ENCODE measurements at regions not wholly inside any gene's neighbourhood (a gene's known extent, or its start where the extent isn't known, plus 50 kb on each side); places are given as distances from the start of the nearest gene placed in this dataset.

DNA sequence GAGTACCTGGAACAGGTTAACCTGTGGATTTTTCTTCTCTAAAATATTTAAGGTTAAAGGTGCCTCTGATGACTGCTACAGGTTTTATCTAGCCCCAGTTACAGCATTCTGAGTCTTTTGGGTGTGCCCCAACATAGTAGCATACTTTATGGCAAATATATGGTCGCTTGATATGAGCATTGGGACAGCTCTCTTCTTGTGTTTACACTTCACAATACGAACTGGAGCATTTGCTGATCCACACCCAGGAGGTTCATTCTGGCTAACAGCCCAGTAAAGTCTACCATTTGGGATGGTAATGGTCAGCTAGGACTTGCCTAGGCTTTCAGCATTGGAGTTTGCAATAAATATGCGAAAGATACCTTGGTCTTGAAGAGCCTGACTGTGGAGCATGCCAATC, 101.3 kb downstream of the DISP1 start:
- TF ChIP-seq CTCF (IDR thresholded peaks at IDR 0.05; ENCODE audit: control insufficient read depth, insufficient read depth, low read depth, low read length, missing control alignments) = no peak
- no peak for DNase-seq (ENCODE audit: low read depth)
- H3K4me3 ChIP-seq (ENCODE audit: control insufficient read depth, low read depth, low read length) = no peak overlapping the region

DNA sequence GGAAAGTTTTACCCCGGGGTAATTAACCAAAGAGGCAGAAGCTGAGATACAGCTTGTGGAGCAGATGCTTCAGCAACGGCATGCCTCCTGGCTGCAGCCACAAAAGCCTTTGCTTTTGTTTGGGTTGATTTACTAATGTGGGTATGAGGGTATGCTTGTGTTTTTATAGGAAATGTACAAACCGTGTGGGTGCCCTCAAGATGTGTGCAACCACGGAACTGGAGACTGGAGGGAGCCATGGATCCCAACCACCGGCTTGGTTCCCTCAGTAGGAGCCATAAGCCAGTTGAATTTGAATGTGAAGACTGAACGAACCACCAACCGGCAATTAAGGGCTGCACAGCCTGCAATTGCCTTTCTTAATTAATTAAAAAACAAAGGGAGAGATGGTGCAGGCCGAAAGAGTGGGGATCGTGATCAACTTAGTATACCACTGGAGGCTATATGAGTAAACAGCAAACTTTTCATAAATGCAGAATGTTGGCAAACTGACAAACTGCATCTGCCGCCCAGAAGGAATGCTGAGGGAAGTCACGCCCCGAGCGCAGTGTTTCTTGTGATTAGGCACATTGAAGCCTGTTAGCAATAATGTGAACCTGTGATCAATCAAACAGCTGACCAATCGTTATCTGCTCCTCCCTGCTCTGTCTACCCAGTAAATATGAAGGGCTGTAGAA, 104.1 kb downstream of the DISP1 start:
- no peak for TF ChIP-seq CTCF (IDR thresholded peaks at IDR 0.05; ENCODE audit: control insufficient read depth, insufficient read depth, low read depth, low read length, missing control alignments)
- DNase-seq (ENCODE audit: low read depth) = no peak
- H3K4me3 ChIP-seq (ENCODE audit: control insufficient read depth, low read depth, low read length) = no peak overlapping the region

DNA sequence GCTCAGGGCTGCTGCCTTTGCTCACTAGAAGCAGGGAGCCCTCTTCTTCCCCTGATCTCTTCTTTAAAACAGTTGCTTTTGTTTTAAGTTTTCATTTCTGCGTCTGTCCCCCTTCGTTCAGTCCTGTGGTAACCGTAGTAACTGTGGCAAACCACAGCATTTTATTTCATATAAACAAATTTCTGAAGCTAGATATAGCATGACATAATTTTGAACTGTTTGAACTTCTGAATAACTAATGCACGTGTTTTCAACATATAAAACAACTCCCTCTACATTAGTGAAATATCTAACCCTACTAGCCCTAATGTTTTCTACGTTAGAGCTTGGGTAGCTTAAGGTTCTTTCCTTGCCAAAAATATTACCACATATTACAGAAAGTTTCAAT, 104.6 kb downstream of the DISP1 start:
- no peak for TF ChIP-seq CTCF (IDR thresholded peaks at IDR 0.05; ENCODE audit: control insufficient read depth, insufficient read depth, low read depth, low read length, missing control alignments)

GRCh38 chr1:222920169-222920568, 105.3 kb downstream of the DISP1 start:
- no peak overlapping the region for H3K4me3 ChIP-seq (ENCODE audit: control insufficient read depth, low read depth, low read length)
- no peak for TF ChIP-seq CTCF (IDR thresholded peaks at IDR 0.05; ENCODE audit: control insufficient read depth, insufficient read depth, low read depth, low read length, missing control alignments)
- no peak for DNase-seq (ENCODE audit: low read depth)

More for the DNA sequence above, 104.6 kb downstream of the DISP1 start:
- DNase-seq (ENCODE audit: low read depth) = no peak
- no peak overlapping the region for H3K4me3 ChIP-seq (ENCODE audit: control insufficient read depth, low read depth, low read length)

DNA sequence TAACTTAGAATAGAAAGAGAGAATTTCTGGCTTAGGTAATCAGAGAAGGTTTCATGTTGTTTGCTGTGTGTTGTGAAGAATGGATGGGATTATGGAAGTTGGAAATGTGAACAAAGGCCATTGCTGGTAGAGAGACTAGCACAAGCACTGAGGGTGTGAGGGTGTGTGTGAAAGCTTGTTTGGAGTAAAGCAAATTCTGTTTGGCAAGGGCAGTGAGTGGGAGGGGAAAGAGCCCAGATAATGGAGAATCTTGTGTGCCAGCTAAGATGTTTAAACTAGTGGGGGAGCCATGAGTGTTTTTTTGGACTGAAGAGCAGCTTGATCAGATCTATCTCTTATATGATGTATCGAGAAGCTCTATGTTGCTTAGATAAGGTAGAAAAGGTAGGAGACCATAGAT, 107.1 kb downstream of the DISP1 start:
- no peak for DNase-seq (ENCODE audit: low read depth)
- H3K4me3 ChIP-seq (ENCODE audit: control insufficient read depth, low read depth, low read length) = no peak overlapping the region
- TF ChIP-seq CTCF (IDR thresholded peaks at IDR 0.05; ENCODE audit: control insufficient read depth, insufficient read depth, low read depth, low read length, missing control alignments) = no peak

GRCh38 chr1:222923506-222923905, 108.7 kb downstream of the DISP1 start:
- no peak overlapping the region for H3K4me3 ChIP-seq (ENCODE audit: control insufficient read depth, low read depth, low read length)
- TF ChIP-seq CTCF (IDR thresholded peaks at IDR 0.05; ENCODE audit: control insufficient read depth, insufficient read depth, low read depth, low read length, missing control alignments) = no peak
- no peak for DNase-seq (ENCODE audit: low read depth)
